H9 (cell line): ENCODE measurements at regions not wholly inside any gene's neighbourhood (a gene's known extent, or its start where the extent isn't known, plus 50 kb on each side); places are given as distances from the start of the nearest gene placed in this dataset.

Experiments used
- DNase-seq: peaks from one replicate; pipeline ENCODE4 v3.0.0-alpha.2; 2017
- H2AFZ ChIP-seq: one replicate; pipeline ENCODE4 v1.6.1; 2013; ENCODE audit warnings: mild to moderate bottlenecking, low read length, control low read depth, moderate library complexity
- H2AK5ac ChIP-seq: 2 replicates; pipeline ENCODE4 v1.6.1; 2013; ENCODE audit warnings: low read length, control low read depth, mixed read lengths; ENCODE audit not compliant: insufficient read length
- H2BK120ac ChIP-seq: one replicate; pipeline ENCODE4 v1.6.1; 2013; ENCODE audit warnings: low read depth, mild to moderate bottlenecking, low read length, control low read depth, inconsistent platforms; ENCODE audit not compliant: poor library complexity, severe bottlenecking
- H2BK12ac ChIP-seq: 2 replicates; pipeline ENCODE4 v1.6.1; 2013; ENCODE audit warnings: low read length, control low read depth, mixed read lengths, low read depth; ENCODE audit not compliant: insufficient read length
- H2BK15ac ChIP-seq: 2 replicates; pipeline ENCODE4 v1.6.1; 2013; ENCODE audit warnings: low read depth, low read length, control low read depth
- H2BK20ac ChIP-seq: one replicate; pipeline ENCODE4 v1.6.1; 2013; ENCODE audit warnings: low read depth, mild to moderate bottlenecking, low read length, control low read depth, inconsistent platforms; ENCODE audit not compliant: poor library complexity, severe bottlenecking
- H2BK5ac ChIP-seq: 2 replicates; pipeline ENCODE4 v1.6.1; 2013; ENCODE audit warnings: low read length, control low read depth, mixed read lengths; ENCODE audit not compliant: insufficient read length
- H3K14ac ChIP-seq: 2 replicates; pipeline ENCODE4 v1.6.1; 2013; ENCODE audit warnings: low read length, control low read depth; ENCODE audit not compliant: insufficient read depth
- H3K18ac ChIP-seq: 2 replicates; pipeline ENCODE4 v1.6.1; 2013; ENCODE audit warnings: low read depth, mild to moderate bottlenecking, mixed read lengths, low read length, control low read depth; ENCODE audit not compliant: insufficient read length
- H3K23ac ChIP-seq: 2 replicates; pipeline ENCODE4 v1.6.1; 2013; ENCODE audit warnings: low read length, control low read depth, mixed read lengths, low read depth; ENCODE audit not compliant: insufficient read length
- H3K23me2 ChIP-seq: 2 replicates; pipeline ENCODE4 v1.6.1; 2013; ENCODE audit warnings: low read depth, mild to moderate bottlenecking, mixed read lengths, low read length, control low read depth; ENCODE audit not compliant: insufficient read length, poor library complexity, severe bottlenecking
- H3K27ac ChIP-seq: 2 replicates; pipeline ENCODE4 v1.5.1; 2013; ENCODE audit warnings: low read length, control low read depth, mixed read lengths, low read depth; ENCODE audit not compliant: insufficient read length
- H3K27me3 ChIP-seq: 2 replicates; pipeline ENCODE4 v1.6.1; 2013; ENCODE audit warnings: low read length, control low read depth, inconsistent platforms; ENCODE audit not compliant: insufficient read depth
- H3K4ac ChIP-seq: 2 replicates; pipeline ENCODE4 v1.6.1; 2013; ENCODE audit warnings: low read depth, mild to moderate bottlenecking, control low read depth, inconsistent platforms, low read length, moderate library complexity
- H3K4me1 ChIP-seq: 2 replicates; pipeline ENCODE4 v1.6.1; 2013; ENCODE audit warnings: low read length, control low read depth, inconsistent platforms; ENCODE audit not compliant: insufficient read depth
- H3K4me2 ChIP-seq: 2 replicates; pipeline ENCODE4 v1.6.1; 2013; ENCODE audit warnings: low read length, control low read depth, mixed read lengths; ENCODE audit not compliant: insufficient read length, insufficient read depth
- H3K56ac ChIP-seq: 2 replicates; pipeline ENCODE4 v1.6.1; 2013; ENCODE audit warnings: low read depth, mild to moderate bottlenecking, mixed read lengths, low read length, control low read depth; ENCODE audit not compliant: insufficient read length
- H3K79me1 ChIP-seq: 2 replicates; pipeline ENCODE4 v1.6.1; 2013; ENCODE audit warnings: low read depth, mild to moderate bottlenecking, moderate library complexity, low read length, control low read depth, inconsistent platforms; ENCODE audit not compliant: insufficient read depth, poor library complexity, severe bottlenecking
- H3K79me2 ChIP-seq: 2 replicates; pipeline ENCODE4 v1.6.1; 2013; ENCODE audit warnings: low read length, control low read depth, inconsistent platforms; ENCODE audit not compliant: insufficient read depth
- H3K9ac ChIP-seq: 2 replicates; pipeline ENCODE4 v1.6.1; 2013; ENCODE audit warnings: low read length, control low read depth, mixed read lengths; ENCODE audit not compliant: insufficient read length; ENCODE audit errors: extremely low read depth
- H3K9me3 ChIP-seq: one replicate; pipeline ENCODE4 v1.6.1; 2013; ENCODE audit warnings: low read depth, low read length, inconsistent platforms; ENCODE audit not compliant: control insufficient read depth
- H3T11ph ChIP-seq: one replicate; pipeline ENCODE4 v1.6.1; 2013; ENCODE audit warnings: mild to moderate bottlenecking, low read length, control low read depth, inconsistent platforms
- H4K20me1 ChIP-seq: one replicate; pipeline ENCODE4 v1.6.1; 2013; ENCODE audit not compliant: control insufficient read depth, insufficient read length, insufficient read depth
- H4K5ac ChIP-seq: 2 replicates; pipeline ENCODE4 v1.6.1; 2013; ENCODE audit warnings: low read depth, mild to moderate bottlenecking, mixed read lengths, low read length, control low read depth; ENCODE audit not compliant: insufficient read length
- H4K8ac ChIP-seq: replicated peaks from 2 replicates; pipeline ENCODE4 v1.6.1; 2013; ENCODE audit warnings: low read length, control low read depth, mixed read lengths, low read depth; ENCODE audit not compliant: insufficient read length
- H4K91ac ChIP-seq: 2 replicates; pipeline ENCODE4 v1.6.1; 2013; ENCODE audit warnings: low read depth, mild to moderate bottlenecking, moderate library complexity, mixed read lengths, low read length, control low read depth; ENCODE audit not compliant: insufficient read length
- H3K27ac Mint-ChIP-seq, 3 experiments: 2 replicates in 2 of 3; 3 replicates in 1 of 3; pipeline ENCODE4 v1.8.0; 2020 to 2021; ENCODE audit warnings: mixed read lengths in 3 of 3, mild to moderate bottlenecking in 1 of 3, moderate library complexity in 1 of 3
- H3K27me3 Mint-ChIP-seq: 2 replicates; pipeline ENCODE4 v1.8.0; 2021; ENCODE audit warnings: low read depth, mild to moderate bottlenecking, moderate library complexity, mixed read lengths
- H3K36me3 Mint-ChIP-seq, 3 experiments: 2 replicates in 2 of 3; 3 replicates in 1 of 3; pipeline ENCODE4 v1.8.0; 2020 to 2021; ENCODE audit warnings: low read depth in 3 of 3, mixed read lengths in 3 of 3; ENCODE audit not compliant: insufficient read depth in 1 of 3
- H3K4me1 Mint-ChIP-seq, 2 experiments: 2 replicates each; pipeline ENCODE4 v1.8.0; 2020; ENCODE audit warnings: mixed read lengths in 2 of 2
- H3K4me3 Mint-ChIP-seq, 2 experiments: 2 replicates in 1 of 2; 3 replicates in 1 of 2; pipeline ENCODE4 v1.8.0; 2020 to 2021; ENCODE audit warnings: mild to moderate bottlenecking in 2 of 2, mixed read lengths in 2 of 2, moderate library complexity in 1 of 2
- H3K9me3 Mint-ChIP-seq, 2 experiments: 2 replicates in 1 of 2; 3 replicates in 1 of 2; pipeline ENCODE4 v1.8.0; 2020; ENCODE audit warnings: mild to moderate bottlenecking in 2 of 2, mixed read lengths in 2 of 2, moderate library complexity in 1 of 2
- WGBS: extraction: QIAGEN DNeasy Blood & Tissue Kit; methylation state at CpG from one replicate; pipeline ENCODE4 v1.1.7; 2013; ENCODE audit warnings: missing lambda C conversion rate, low lambda C conversion rate, mixed read lengths; ENCODE audit not compliant: insufficient read length; ENCODE audit errors: extremely low coverage; 5-methylcytosine and 5-hydroxymethylcytosine counted together
- TF ChIP-seq, protein P1 (sequence below): fragments of 200-600 bp; sonication (generic); conservative IDR thresholded peaks from 3 replicates; pipeline ENCODE4 v1.8.0; 2021; ENCODE audit warnings: antibody characterized with exemption, mild to moderate bottlenecking

GRCh38 chr20:47964149-47964548 lies 178.9 kb upstream of the SULF2 start:
- Histone ChIP-seq H2BK12ac (no peak overlapping the region), H3K9me3 (no peaks in the 10 kb centered on the region), H3K18ac (no peak overlapping the region), H3T11ph (no peak overlapping the region), H3K14ac (no peak overlapping the region), H4K5ac (no peak overlapping the region), H3K27ac (no peak overlapping the region), H2BK120ac (no peak overlapping the region), H3K56ac (no peak overlapping the region), H3K27me3 (no peaks in the 10 kb centered on the region), H4K91ac (no peak overlapping the region), H4K20me1 (no peaks in the 10 kb centered on the region), H3K4ac (no peak overlapping the region), H3K79me2 (no peaks in the 10 kb centered on the region), H3K4me1 (no peaks in the 10 kb centered on the region), H2BK5ac (no peak overlapping the region), H4K8ac (no peak overlapping the region), H2BK15ac (no peak overlapping the region), H2BK20ac (no peak overlapping the region), H3K79me1 (no peaks in the 10 kb centered on the region), H3K9ac (no peak overlapping the region), H2AFZ (no peak overlapping the region), H2AK5ac (no peak overlapping the region), H3K4me2 (no peak overlapping the region), H3K23me2 (no peaks in the 10 kb centered on the region), H3K23ac (no peak overlapping the region)
- WGBS: no CpG with 5 or more reads among the region's 5 CpGs
- Mint-ChIP-seq H3K9me3 (no peaks in the 10 kb centered on the region), H3K4me1 (peaks cover 11 to 21% of the 10 kb centered on the region in 2 experiments), H3K4me3 (no peak overlapping the region), H3K36me3 (no peaks in the 10 kb centered on the region), H3K27me3 (no peaks in the 10 kb centered on the region), H3K27ac (no peak overlapping the region; a peak in 1 of 7 replicates)
- DNase-seq: no peak
- TF ChIP-seq, protein P1, sequence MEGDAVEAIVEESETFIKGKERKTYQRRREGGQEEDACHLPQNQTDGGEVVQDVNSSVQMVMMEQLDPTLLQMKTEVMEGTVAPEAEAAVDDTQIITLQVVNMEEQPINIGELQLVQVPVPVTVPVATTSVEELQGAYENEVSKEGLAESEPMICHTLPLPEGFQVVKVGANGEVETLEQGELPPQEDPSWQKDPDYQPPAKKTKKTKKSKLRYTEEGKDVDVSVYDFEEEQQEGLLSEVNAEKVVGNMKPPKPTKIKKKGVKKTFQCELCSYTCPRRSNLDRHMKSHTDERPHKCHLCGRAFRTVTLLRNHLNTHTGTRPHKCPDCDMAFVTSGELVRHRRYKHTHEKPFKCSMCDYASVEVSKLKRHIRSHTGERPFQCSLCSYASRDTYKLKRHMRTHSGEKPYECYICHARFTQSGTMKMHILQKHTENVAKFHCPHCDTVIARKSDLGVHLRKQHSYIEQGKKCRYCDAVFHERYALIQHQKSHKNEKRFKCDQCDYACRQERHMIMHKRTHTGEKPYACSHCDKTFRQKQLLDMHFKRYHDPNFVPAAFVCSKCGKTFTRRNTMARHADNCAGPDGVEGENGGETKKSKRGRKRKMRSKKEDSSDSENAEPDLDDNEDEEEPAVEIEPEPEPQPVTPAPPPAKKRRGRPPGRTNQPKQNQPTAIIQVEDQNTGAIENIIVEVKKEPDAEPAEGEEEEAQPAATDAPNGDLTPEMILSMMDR: no peak
